ENCODE measurements at regions not wholly inside any gene's neighbourhood (a gene's known extent, or its start where the extent isn't known, plus 50 kb on each side); places are given as distances from the start of the nearest gene placed in this dataset.

- Histone ChIP-seq H3K27me3 (no peaks in the 10 kb centered on the region), H3K36me3 (no peaks in the 10 kb centered on the region), H3K27ac (no peak overlapping the region), H2AFZ (replicated peaks) (no peak overlapping the region), H3K4me1 (no peaks in the 10 kb centered on the region), H3K4me2 (no peak overlapping the region), H3K9me3 (ENCODE audit: low read depth) (no peaks in the 10 kb centered on the region), H3K4me3 (no peak overlapping the region), H3K79me2 (ENCODE audit: low read depth) (no peaks in the 10 kb centered on the region), H4K20me1 (ENCODE audit: low read depth) (no peaks in the 10 kb centered on the region), H3K9ac (no peak overlapping the region), H3F3A (ENCODE audit: low read depth) (no peaks in the 10 kb centered on the region)
- Mint-ChIP-seq H3K4me1 (no peaks in the 10 kb centered on the region), H3K4me3 (no peak overlapping the region), H3K27me3 (ENCODE audit: insufficient read depth, low read depth) (no peaks in the 10 kb centered on the region), H3K27ac (no peak overlapping the region), H3K9me3 (peaks cover 7% of the 10 kb centered on the region), H3K36me3 (no peaks in the 10 kb centered on the region)
- DNase-seq (ENCODE audit: low spot score), result no peak
- TF ChIP-seq EZH2phosphoT487 (IDR thresholded peaks at IDR 0.05) (no peak), EZH2 (IDR thresholded peaks at IDR 0.05) (no peak)
- TF ChIP-seq, protein P1, sequence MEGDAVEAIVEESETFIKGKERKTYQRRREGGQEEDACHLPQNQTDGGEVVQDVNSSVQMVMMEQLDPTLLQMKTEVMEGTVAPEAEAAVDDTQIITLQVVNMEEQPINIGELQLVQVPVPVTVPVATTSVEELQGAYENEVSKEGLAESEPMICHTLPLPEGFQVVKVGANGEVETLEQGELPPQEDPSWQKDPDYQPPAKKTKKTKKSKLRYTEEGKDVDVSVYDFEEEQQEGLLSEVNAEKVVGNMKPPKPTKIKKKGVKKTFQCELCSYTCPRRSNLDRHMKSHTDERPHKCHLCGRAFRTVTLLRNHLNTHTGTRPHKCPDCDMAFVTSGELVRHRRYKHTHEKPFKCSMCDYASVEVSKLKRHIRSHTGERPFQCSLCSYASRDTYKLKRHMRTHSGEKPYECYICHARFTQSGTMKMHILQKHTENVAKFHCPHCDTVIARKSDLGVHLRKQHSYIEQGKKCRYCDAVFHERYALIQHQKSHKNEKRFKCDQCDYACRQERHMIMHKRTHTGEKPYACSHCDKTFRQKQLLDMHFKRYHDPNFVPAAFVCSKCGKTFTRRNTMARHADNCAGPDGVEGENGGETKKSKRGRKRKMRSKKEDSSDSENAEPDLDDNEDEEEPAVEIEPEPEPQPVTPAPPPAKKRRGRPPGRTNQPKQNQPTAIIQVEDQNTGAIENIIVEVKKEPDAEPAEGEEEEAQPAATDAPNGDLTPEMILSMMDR (IDR thresholded peaks at IDR 0.05), result no peak
Observed at GRCh38 chr21:28317177-28317950, 675.3 kb downstream of the LTN1 start.

DNA sequence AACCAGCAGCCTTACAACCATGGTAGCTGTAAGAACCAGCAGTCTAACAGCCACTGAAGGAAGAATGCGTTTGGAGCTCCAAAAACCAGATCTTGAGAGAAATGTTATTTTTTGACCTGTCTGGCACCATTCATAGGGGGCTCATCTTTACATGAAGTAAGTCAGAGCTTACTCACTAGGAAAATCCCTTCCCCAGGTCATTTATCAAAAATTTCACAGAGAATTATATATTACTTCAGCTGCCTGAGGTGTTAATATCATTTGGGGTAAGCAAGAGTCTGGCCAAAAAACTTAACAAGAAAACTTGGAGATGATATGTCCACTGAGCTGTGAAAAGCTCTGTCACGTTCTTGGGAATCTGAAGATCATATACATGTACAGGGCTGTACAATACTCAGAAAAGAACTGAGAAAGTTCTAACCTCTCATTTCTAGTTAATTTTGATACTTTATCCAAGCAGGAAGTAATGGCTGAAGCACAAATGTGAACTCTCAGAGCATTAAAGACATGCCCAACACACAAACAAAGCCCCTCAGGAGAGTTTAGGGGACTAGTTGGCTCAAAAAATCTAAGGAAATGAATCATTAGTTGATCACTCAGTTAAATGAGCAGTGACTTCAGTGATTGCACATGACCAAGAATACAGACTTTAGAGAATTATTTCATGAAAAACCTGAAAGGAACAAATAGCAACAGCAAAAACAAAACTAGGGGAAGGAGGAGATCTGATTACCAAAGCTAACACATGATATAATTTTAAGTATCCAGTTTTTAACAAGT, 681.1 kb downstream of the LTN1 start:
- TF ChIP-seq, protein P1 (IDR thresholded peaks at IDR 0.05), result no peak
- TF ChIP-seq EZH2phosphoT487 (IDR thresholded peaks at IDR 0.05) (no peak), EZH2 (IDR thresholded peaks at IDR 0.05) (no peak)
- DNase-seq (ENCODE audit: low spot score), result no peak
- no peak overlapping the region for H3K4me3 Mint-ChIP-seq
- H3K9me3 Mint-ChIP-seq, result peaks cover 3% of the 10 kb centered on the region
- H4K20me1 ChIP-seq (ENCODE audit: low read depth), result no peaks in the 10 kb centered on the region
- H3F3A ChIP-seq (ENCODE audit: low read depth), result no peaks in the 10 kb centered on the region
- no peak overlapping the region for H3K9ac ChIP-seq
- H2AFZ ChIP-seq (replicated peaks), result no peak overlapping the region
- H3K4me3 ChIP-seq, result no peak overlapping the region
- H3K9me3 ChIP-seq (ENCODE audit: low read depth), result no peaks in the 10 kb centered on the region
- no peaks in the 10 kb centered on the region for H3K79me2 ChIP-seq (ENCODE audit: low read depth)
- no peaks in the 10 kb centered on the region for H3K4me1 Mint-ChIP-seq
- H3K4me1 ChIP-seq, result no peaks in the 10 kb centered on the region
- H3K27me3 Mint-ChIP-seq (ENCODE audit: insufficient read depth, low read depth), result no peaks in the 10 kb centered on the region
- H3K27ac Mint-ChIP-seq, result no peak overlapping the region
- H3K27me3 ChIP-seq, result no peaks in the 10 kb centered on the region
- H3K36me3 Mint-ChIP-seq, result no peaks in the 10 kb centered on the region
- no peak overlapping the region for H3K4me2 ChIP-seq
- H3K27ac ChIP-seq, result no peak overlapping the region
- no peaks in the 10 kb centered on the region for H3K36me3 ChIP-seq

- Histone ChIP-seq H3K4me1 (no peaks in the 10 kb centered on the region), H3K27ac (no peak overlapping the region), H3K4me3 (no peak overlapping the region), H3K9ac (no peak overlapping the region), H3K4me2 (no peak overlapping the region), H3K36me3 (no peaks in the 10 kb centered on the region), H3F3A (ENCODE audit: low read depth) (no peaks in the 10 kb centered on the region), H2AFZ (replicated peaks) (no peak overlapping the region), H4K20me1 (ENCODE audit: low read depth) (no peaks in the 10 kb centered on the region), H3K79me2 (ENCODE audit: low read depth) (no peaks in the 10 kb centered on the region), H3K27me3 (no peaks in the 10 kb centered on the region), H3K9me3 (ENCODE audit: low read depth) (no peaks in the 10 kb centered on the region)
- no peak for DNase-seq (ENCODE audit: low spot score)
- Mint-ChIP-seq H3K27ac (no peak overlapping the region), H3K27me3 (ENCODE audit: insufficient read depth, low read depth) (no peaks in the 10 kb centered on the region), H3K36me3 (no peaks in the 10 kb centered on the region), H3K4me1 (no peaks in the 10 kb centered on the region), H3K9me3 (peaks cover 3% of the 10 kb centered on the region), H3K4me3 (no peak overlapping the region)
- TF ChIP-seq, protein P1 (IDR thresholded peaks at IDR 0.05), result no peak
- no peak for TF ChIP-seq EZH2 (IDR thresholded peaks at IDR 0.05)
- no peak for TF ChIP-seq EZH2phosphoT487 (IDR thresholded peaks at IDR 0.05)
Observed at GRCh38 chr21:28310711-28311110, 682.0 kb downstream of the LTN1 start.
